ENCODE measurements at regions not wholly inside any gene's neighbourhood (a gene's known extent, or its start where the extent isn't known, plus 50 kb on each side); places are given as distances from the start of the nearest gene placed in this dataset.

GRCh38 chr3:73945541-73945940, 320.8 kb upstream of the PDZRN3 start:
- H3K4me1 Mint-ChIP-seq (ENCODE audit: low read depth, unreplicated experiment), result peaks cover 4% of the 10 kb centered on the region
- H3K27ac Mint-ChIP-seq (ENCODE audit: unreplicated experiment), result no peak overlapping the region

GRCh38 chr3:73939985-73940384, 315.2 kb upstream of the PDZRN3 start:
- Mint-ChIP-seq H3K27me3 (ENCODE audit: unreplicated experiment) (no peaks in the 10 kb centered on the region), H3K9me3 (ENCODE audit: unreplicated experiment) (no peaks in the 10 kb centered on the region), H3K4me1 (ENCODE audit: low read depth, unreplicated experiment) (no peaks in the 10 kb centered on the region), H3K27ac (ENCODE audit: unreplicated experiment) (no peak overlapping the region), H3K4me3 (ENCODE audit: unreplicated experiment) (no peak overlapping the region), H3K36me3 (ENCODE audit: unreplicated experiment) (no peaks in the 10 kb centered on the region)
- TF ChIP-seq, protein P1, sequence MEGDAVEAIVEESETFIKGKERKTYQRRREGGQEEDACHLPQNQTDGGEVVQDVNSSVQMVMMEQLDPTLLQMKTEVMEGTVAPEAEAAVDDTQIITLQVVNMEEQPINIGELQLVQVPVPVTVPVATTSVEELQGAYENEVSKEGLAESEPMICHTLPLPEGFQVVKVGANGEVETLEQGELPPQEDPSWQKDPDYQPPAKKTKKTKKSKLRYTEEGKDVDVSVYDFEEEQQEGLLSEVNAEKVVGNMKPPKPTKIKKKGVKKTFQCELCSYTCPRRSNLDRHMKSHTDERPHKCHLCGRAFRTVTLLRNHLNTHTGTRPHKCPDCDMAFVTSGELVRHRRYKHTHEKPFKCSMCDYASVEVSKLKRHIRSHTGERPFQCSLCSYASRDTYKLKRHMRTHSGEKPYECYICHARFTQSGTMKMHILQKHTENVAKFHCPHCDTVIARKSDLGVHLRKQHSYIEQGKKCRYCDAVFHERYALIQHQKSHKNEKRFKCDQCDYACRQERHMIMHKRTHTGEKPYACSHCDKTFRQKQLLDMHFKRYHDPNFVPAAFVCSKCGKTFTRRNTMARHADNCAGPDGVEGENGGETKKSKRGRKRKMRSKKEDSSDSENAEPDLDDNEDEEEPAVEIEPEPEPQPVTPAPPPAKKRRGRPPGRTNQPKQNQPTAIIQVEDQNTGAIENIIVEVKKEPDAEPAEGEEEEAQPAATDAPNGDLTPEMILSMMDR (IDR thresholded peaks at IDR 0.05; ENCODE audit: partially characterized antibody, unreplicated experiment), result no peak
- DNase-seq, result no peak

More at GRCh38 chr3:73945541-73945940, 320.8 kb upstream of the PDZRN3 start:
- TF ChIP-seq, protein P1 (IDR thresholded peaks at IDR 0.05; ENCODE audit: partially characterized antibody, unreplicated experiment), result no peak
- H3K9me3 Mint-ChIP-seq (ENCODE audit: unreplicated experiment), result no peaks in the 10 kb centered on the region
- no peaks in the 10 kb centered on the region for H3K27me3 Mint-ChIP-seq (ENCODE audit: unreplicated experiment)
- H3K36me3 Mint-ChIP-seq (ENCODE audit: unreplicated experiment), result no peaks in the 10 kb centered on the region
- no peak overlapping the region for H3K4me3 Mint-ChIP-seq (ENCODE audit: unreplicated experiment)
- no peak for DNase-seq

- Mint-ChIP-seq H3K27me3 (ENCODE audit: unreplicated experiment) (no peaks in the 10 kb centered on the region), H3K9me3 (ENCODE audit: unreplicated experiment) (no peaks in the 10 kb centered on the region), H3K4me3 (ENCODE audit: unreplicated experiment) (no peak overlapping the region), H3K36me3 (ENCODE audit: unreplicated experiment) (no peaks in the 10 kb centered on the region), H3K27ac (ENCODE audit: unreplicated experiment) (no peak overlapping the region), H3K4me1 (ENCODE audit: low read depth, unreplicated experiment) (no peaks in the 10 kb centered on the region)
- TF ChIP-seq, protein P1 (IDR thresholded peaks at IDR 0.05; ENCODE audit: partially characterized antibody, unreplicated experiment), result no peak
- DNase-seq, result no peak
These were observed 308.8 kb upstream of the PDZRN3 start for GRCh38 chr3:73933585-73933984.

GRCh38 chr3:73927203-73927570, 302.4 kb upstream of the PDZRN3 start:
- Mint-ChIP-seq H3K4me3 (ENCODE audit: unreplicated experiment) (no peak overlapping the region), H3K36me3 (ENCODE audit: unreplicated experiment) (no peaks in the 10 kb centered on the region), H3K27ac (ENCODE audit: unreplicated experiment) (no peak overlapping the region), H3K4me1 (ENCODE audit: low read depth, unreplicated experiment) (peaks cover 2% of the 10 kb centered on the region), H3K9me3 (ENCODE audit: unreplicated experiment) (peaks cover 3% of the 10 kb centered on the region), H3K27me3 (ENCODE audit: unreplicated experiment) (no peaks in the 10 kb centered on the region)
- TF ChIP-seq, protein P1 (IDR thresholded peaks at IDR 0.05; ENCODE audit: partially characterized antibody, unreplicated experiment), result no peak
- no peak for DNase-seq

GRCh38 chr3:73926360-73927202, 301.8 kb upstream of the PDZRN3 start:
- Mint-ChIP-seq H3K9me3 (ENCODE audit: unreplicated experiment) (peaks cover 3% of the 10 kb centered on the region), H3K27me3 (ENCODE audit: unreplicated experiment) (no peaks in the 10 kb centered on the region), H3K4me3 (ENCODE audit: unreplicated experiment) (no peak overlapping the region), H3K36me3 (ENCODE audit: unreplicated experiment) (no peaks in the 10 kb centered on the region), H3K4me1 (ENCODE audit: low read depth, unreplicated experiment) (peaks cover 2% of the 10 kb centered on the region), H3K27ac (ENCODE audit: unreplicated experiment) (no peak overlapping the region)
- DNase-seq, result no peak
- TF ChIP-seq, protein P1 (IDR thresholded peaks at IDR 0.05; ENCODE audit: partially characterized antibody, unreplicated experiment), result no peak
